HFF-Myc (cell line): ENCODE measurements at regions not wholly inside any gene's neighbourhood (a gene's known extent, or its start where the extent isn't known, plus 50 kb on each side); places are given as distances from the start of the nearest gene placed in this dataset.

Experiments used
- DNase-seq: peaks from one replicate; pipeline ENCODE4 v3.0.0-alpha.2; 2011; ENCODE audit warnings: low read depth; ENCODE audit errors: extremely low read depth
- H3K4me3 ChIP-seq: replicated peaks from 2 replicates; pipeline ENCODE4 v1.5.1; 2011; ENCODE audit warnings: low read depth, mild to moderate bottlenecking, control low read depth, low read length
- CTCF ChIP-seq: IDR thresholded peaks from 2 replicates; pipeline ENCODE4 v1.5.1; 2012; ENCODE audit warnings: mild to moderate bottlenecking, low read depth, low read length, control low read depth; ENCODE audit errors: missing control alignments

GRCh38 chr4:3674479-3674851, 91.7 kb upstream of the ADRA2C start:
- no peak for DNase-seq
- no peak for TF ChIP-seq CTCF

GRCh38 chr4:3673716-3674478, 92.3 kb upstream of the ADRA2C start:
- no peak for DNase-seq
- no peak for TF ChIP-seq CTCF
- H3K4me3 ChIP-seq, result no peak overlapping the region

More at GRCh38 chr4:3674479-3674851, 91.7 kb upstream of the ADRA2C start:
- H3K4me3 ChIP-seq, result no peak overlapping the region

GRCh38 chr4:3673176-3673575, 93.0 kb upstream of the ADRA2C start:
- no peak for TF ChIP-seq CTCF
- DNase-seq, result no peak
- no peak overlapping the region for H3K4me3 ChIP-seq

- no peak for DNase-seq
- H3K4me3 ChIP-seq, result no peak overlapping the region
- no peak for TF ChIP-seq CTCF
These were observed 93.7 kb upstream of the ADRA2C start for GRCh38 chr4:3672465-3672831.

GRCh38 chr4:3671571-3672464, 94.4 kb upstream of the ADRA2C start:
- no peak overlapping the region for H3K4me3 ChIP-seq
- no peak for DNase-seq
- no peak for TF ChIP-seq CTCF

GRCh38 chr4:3670521-3671519, 95.4 kb upstream of the ADRA2C start:
- no peak for DNase-seq
- no peak for TF ChIP-seq CTCF
- no peak overlapping the region for H3K4me3 ChIP-seq
